Cardiac fibroblast (primary cell): ENCODE measurements at regions not wholly inside any gene's neighbourhood (a gene's known extent, or its start where the extent isn't known, plus 50 kb on each side); places are given as distances from the start of the nearest gene placed in this dataset.
A peak's percentile ranks its signal among the peaks of the same experiment; 100 is the strongest.
"Not testable (repeated sequence)": the region's sequence is repeated elsewhere in the genome, so short reads cannot be mapped to it uniquely, and the experiment has no call there.

Experiments
- DNase-seq, 2 donors: peaks; one replicate each; pipeline versions ENCODE4 v3.0.0 to v3.0.0-alpha.2; 2010; ENCODE audit warnings: low read depth in 2 of 2
- H3K4me3 ChIP-seq, 2 donors: replicated peaks in 1 of 2; 1 replicate in 1 of 2; 2 replicates in 1 of 2; pipeline ENCODE4 v1.5.1; 2011; ENCODE audit warnings: low read depth in 2 of 2, low read length in 2 of 2, mild to moderate bottlenecking in 2 of 2, moderate library complexity in 1 of 2
- TF ChIP-seq, protein P1 (sequence below): IDR thresholded peaks from one replicate; pipeline ENCODE4 v1.5.1; 2011; ENCODE audit warnings: low read depth, mild to moderate bottlenecking, low read length, inconsistent platforms

GRCh38 chr6:88417361-88417760 lies 251.2 kb upstream of the CNR1 start:
- DNase-seq, H3K4me3 ChIP-seq: not testable (repeated sequence)

- DNase-seq, result no peak
- TF ChIP-seq, protein P1, sequence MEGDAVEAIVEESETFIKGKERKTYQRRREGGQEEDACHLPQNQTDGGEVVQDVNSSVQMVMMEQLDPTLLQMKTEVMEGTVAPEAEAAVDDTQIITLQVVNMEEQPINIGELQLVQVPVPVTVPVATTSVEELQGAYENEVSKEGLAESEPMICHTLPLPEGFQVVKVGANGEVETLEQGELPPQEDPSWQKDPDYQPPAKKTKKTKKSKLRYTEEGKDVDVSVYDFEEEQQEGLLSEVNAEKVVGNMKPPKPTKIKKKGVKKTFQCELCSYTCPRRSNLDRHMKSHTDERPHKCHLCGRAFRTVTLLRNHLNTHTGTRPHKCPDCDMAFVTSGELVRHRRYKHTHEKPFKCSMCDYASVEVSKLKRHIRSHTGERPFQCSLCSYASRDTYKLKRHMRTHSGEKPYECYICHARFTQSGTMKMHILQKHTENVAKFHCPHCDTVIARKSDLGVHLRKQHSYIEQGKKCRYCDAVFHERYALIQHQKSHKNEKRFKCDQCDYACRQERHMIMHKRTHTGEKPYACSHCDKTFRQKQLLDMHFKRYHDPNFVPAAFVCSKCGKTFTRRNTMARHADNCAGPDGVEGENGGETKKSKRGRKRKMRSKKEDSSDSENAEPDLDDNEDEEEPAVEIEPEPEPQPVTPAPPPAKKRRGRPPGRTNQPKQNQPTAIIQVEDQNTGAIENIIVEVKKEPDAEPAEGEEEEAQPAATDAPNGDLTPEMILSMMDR, result no peak
- no peak overlapping the region for H3K4me3 ChIP-seq
Observed at GRCh38 chr6:88413459-88413858, 247.3 kb upstream of the CNR1 start.

- DNase-seq, H3K4me3 ChIP-seq: not testable (repeated sequence)
Observed at GRCh38 chr6:88408355-88408754, 242.2 kb upstream of the CNR1 start.

DNA sequence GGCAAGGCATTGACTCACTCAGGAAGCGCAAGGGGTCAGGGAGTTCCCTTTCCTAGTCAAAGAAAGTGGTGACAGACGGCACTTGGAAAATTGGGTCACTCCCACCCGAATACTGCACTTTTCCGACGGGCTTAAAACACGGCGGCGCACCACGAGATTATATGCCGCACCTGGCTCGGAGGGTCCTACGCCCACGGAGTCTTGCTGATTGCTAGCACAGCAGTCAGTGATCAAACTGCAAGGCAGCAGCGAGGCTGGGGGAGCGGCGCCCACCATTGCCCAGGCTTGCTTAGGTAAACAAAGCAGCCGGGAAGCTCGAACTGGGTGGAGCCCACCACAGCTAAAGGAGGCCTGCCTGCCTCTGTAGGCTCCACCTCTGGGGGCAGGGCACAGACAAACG lies 240.5 kb upstream of the CNR1 start:
- DNase-seq, result not testable (repeated sequence)

GRCh38 chr6:88403486-88403885 lies 237.3 kb upstream of the CNR1 start:
- TF ChIP-seq, protein P1, result no peak
- H3K4me3 ChIP-seq, result no peak overlapping the region
- DNase-seq, result peak; percentile 6 to 41

More for the DNA sequence above, 240.5 kb upstream of the CNR1 start:
- not testable (repeated sequence) for H3K4me3 ChIP-seq

- H3K4me3 ChIP-seq, result no peak overlapping the region
- TF ChIP-seq, protein P1, result no peak
- no peak for DNase-seq
Observed at GRCh38 chr6:88402909-88403308, 236.8 kb upstream of the CNR1 start.

DNA sequence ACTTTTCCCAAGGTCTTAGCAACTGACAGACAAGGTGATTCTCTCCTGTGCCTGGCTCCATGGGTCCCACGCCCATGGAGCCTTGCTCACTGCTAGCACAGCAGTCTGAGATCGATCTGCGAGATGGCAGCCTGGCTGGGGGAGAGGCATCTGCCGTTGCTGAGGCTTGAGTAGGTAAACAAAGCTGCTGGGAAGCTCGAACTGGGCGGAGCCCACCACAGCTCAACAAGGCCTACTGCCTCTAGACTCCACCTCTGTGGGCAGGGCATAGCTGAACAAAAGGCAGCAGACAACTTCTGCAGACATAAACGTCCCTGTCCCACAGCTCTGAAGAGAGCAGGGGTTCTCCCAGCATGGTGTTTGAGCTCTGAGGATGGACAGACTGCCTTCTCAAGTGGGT lies 224.9 kb upstream of the CNR1 start:
- not testable (repeated sequence) for H3K4me3 ChIP-seq, DNase-seq

- TF ChIP-seq, protein P1, result no peak
- no peak overlapping the region for H3K4me3 ChIP-seq
- no peak for DNase-seq
Observed at GRCh38 chr6:88388589-88388988, 222.4 kb upstream of the CNR1 start.

DNA sequence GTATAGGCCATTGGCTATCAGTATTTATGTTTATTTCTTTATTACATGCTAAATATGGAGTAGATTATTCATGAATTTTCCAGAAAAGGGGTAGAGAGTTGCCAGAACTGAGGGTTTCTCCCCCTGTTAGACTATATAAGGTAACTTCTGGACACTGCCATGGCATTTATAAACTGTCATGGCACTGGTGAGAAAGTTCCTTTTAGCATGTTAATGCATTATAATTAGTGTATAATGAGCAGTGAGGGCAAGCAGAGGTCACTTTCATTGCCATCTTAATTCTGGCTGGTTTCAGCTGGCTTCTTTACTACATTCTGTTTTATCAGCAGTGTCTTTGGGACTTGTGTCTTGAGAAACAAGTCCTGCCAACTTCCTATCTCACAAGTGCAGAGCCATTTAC lies 220.0 kb upstream of the CNR1 start:
- TF ChIP-seq, protein P1, result no peak
- DNase-seq, result no peak
- H3K4me3 ChIP-seq, result no peak overlapping the region
